ENCODE measurements at regions not wholly inside any gene's neighbourhood (a gene's known extent, or its start where the extent isn't known, plus 50 kb on each side); places are given as distances from the start of the nearest gene placed in this dataset.

- H3K27ac Mint-ChIP-seq, result no peak overlapping the region
- ChIA-PET CTCF (interaction anchor here (0.8 to 1.4 kb wide), 2 partner anchors 37 to 256 kb away, joined by 3 read pairs; no protein-coding TSS in a partner anchor), POLR2A (no interaction called here)
- no peaks in the 10 kb centered on the region for H3K36me3 Mint-ChIP-seq
- no peak for ATAC-seq
- H3K9me3 Mint-ChIP-seq, result no peaks in the 10 kb centered on the region
- no peak overlapping the region for H3K4me3 Mint-ChIP-seq
- TF ChIP-seq AFF4 (CRISPR knock-in tag; IDR thresholded peaks at IDR 0.05; ENCODE audit: borderline replicate concordance), result no peak
- no peak for DNase-seq (ENCODE audit: low spot score)
- H3K27me3 Mint-ChIP-seq (ENCODE audit: low read depth), result peaks cover 2% of the 10 kb centered on the region; the same call in 1 of the 2 replicates
- peaks cover 7% of the 10 kb centered on the region for H3K4me1 Mint-ChIP-seq
Measured at GRCh38 chr18:63062246-63062645, 257.3 kb downstream of the BCL2 start.

GRCh38 chr18:63061303-63061702, 258.3 kb downstream of the BCL2 start:
- Mint-ChIP-seq H3K4me3 (no peak overlapping the region), H3K27ac (no peak overlapping the region), H3K27me3 (ENCODE audit: low read depth) (peaks cover 2% of the 10 kb centered on the region; the same call in 1 of the 2 replicates), H3K9me3 (no peaks in the 10 kb centered on the region), H3K4me1 (peaks cover 7% of the 10 kb centered on the region), H3K36me3 (no peaks in the 10 kb centered on the region)
- ChIA-PET CTCF (interaction anchor here (0.7 kb wide), 1 partner anchor 495 kb away, joined by 3 read pairs; no protein-coding TSS in a partner anchor), POLR2A (no interaction called here)
- ATAC-seq, result no peak
- no peak for DNase-seq (ENCODE audit: low spot score)
- no peak for TF ChIP-seq ETV6 (CRISPR knock-in tag; IDR thresholded peaks at IDR 0.05)
- TF ChIP-seq AFF4 (CRISPR knock-in tag; IDR thresholded peaks at IDR 0.05; ENCODE audit: borderline replicate concordance), result no peak
- no peak for TF ChIP-seq KAT7 (CRISPR knock-in tag; IDR thresholded peaks at IDR 0.05; ENCODE audit: borderline replicate concordance)
- no peak for TF ChIP-seq CBFB (CRISPR knock-in tag; IDR thresholded peaks at IDR 0.05; ENCODE audit: low read depth)
- TF ChIP-seq ZNF671 (CRISPR knock-in tag; IDR thresholded peaks at IDR 0.05), result no peak
- no peak for TF ChIP-seq RORB (CRISPR knock-in tag; IDR thresholded peaks at IDR 0.05)
- TF ChIP-seq ELF4 (CRISPR knock-in tag; IDR thresholded peaks at IDR 0.05; ENCODE audit: low read depth), result no peak
- TF ChIP-seq ZNF232 (CRISPR knock-in tag; IDR thresholded peaks at IDR 0.05), result no peak
- no peak for TF ChIP-seq IRF1 (CRISPR knock-in tag; IDR thresholded peaks at IDR 0.05)
- TF ChIP-seq SMAD3 (CRISPR knock-in tag; IDR thresholded peaks at IDR 0.05; ENCODE audit: borderline replicate concordance), result no peak
- TF ChIP-seq STAT6 (CRISPR knock-in tag; conservative IDR thresholded peaks at IDR 0.05; ENCODE audit: low read depth), result no peak
- no peak for TF ChIP-seq ARID4B (CRISPR knock-in tag; IDR thresholded peaks at IDR 0.05; ENCODE audit: borderline replicate concordance)
- TF ChIP-seq PRDM15 (CRISPR knock-in tag; IDR thresholded peaks at IDR 0.05), result no peak
- no peak for TF ChIP-seq NR3C1 (CRISPR knock-in tag; conservative IDR thresholded peaks at IDR 0.05; ENCODE audit: low read depth)
- TF ChIP-seq ZNF121 (CRISPR knock-in tag; IDR thresholded peaks at IDR 0.05), result no peak
